Fibroblast of peridontal ligament (primary cell): ENCODE measurements at regions not wholly inside any gene's neighbourhood (a gene's known extent, or its start where the extent isn't known, plus 50 kb on each side); places are given as distances from the start of the nearest gene placed in this dataset.
"Not testable (repeated sequence)": the region's sequence is repeated elsewhere in the genome, so short reads cannot be mapped to it uniquely, and the experiment has no call there.

Experiments used
- DNase-seq: peaks from one replicate; pipeline ENCODE4 v3.0.0-alpha.2; 2010; ENCODE audit errors: extremely low read depth

- DNase-seq: no peak
Observed at GRCh38 chr2:183998041-183998796, 600.1 kb upstream of the ZNF804A start.

- no peak for DNase-seq
Observed at GRCh38 chr2:183998797-183999190, 599.5 kb upstream of the ZNF804A start.

DNA sequence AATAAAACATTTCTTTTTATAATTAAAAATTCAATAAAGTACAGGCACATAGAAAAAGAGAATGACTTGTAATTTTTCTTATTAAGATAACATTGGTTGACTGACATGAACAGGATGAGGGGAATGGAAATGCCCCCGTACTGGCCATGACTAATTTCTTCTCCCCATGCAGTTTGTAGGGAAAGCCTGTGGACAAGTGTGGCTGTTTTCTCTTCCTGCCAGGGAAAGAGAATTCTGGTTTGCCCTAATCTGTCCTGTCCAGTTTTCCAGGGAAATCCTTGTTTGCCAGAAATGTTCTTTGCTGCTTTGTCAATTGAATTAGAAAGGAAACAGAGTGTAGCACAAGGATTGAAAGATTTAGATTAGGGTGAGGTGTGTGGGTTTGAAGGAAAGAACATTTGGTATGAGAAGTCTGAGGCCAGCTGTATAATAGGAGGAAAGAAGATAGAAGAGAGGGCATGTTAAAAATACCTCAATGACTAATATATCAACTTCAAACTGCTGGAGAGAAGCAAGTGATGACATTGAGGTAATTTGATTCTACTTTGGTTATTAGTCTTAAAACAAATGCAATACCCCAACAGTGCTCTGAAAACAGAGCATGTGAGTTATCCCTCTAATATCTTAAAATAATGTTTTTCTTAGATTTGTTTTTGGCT is 593.9 kb upstream of the ZNF804A start:
- no peak for DNase-seq

DNA sequence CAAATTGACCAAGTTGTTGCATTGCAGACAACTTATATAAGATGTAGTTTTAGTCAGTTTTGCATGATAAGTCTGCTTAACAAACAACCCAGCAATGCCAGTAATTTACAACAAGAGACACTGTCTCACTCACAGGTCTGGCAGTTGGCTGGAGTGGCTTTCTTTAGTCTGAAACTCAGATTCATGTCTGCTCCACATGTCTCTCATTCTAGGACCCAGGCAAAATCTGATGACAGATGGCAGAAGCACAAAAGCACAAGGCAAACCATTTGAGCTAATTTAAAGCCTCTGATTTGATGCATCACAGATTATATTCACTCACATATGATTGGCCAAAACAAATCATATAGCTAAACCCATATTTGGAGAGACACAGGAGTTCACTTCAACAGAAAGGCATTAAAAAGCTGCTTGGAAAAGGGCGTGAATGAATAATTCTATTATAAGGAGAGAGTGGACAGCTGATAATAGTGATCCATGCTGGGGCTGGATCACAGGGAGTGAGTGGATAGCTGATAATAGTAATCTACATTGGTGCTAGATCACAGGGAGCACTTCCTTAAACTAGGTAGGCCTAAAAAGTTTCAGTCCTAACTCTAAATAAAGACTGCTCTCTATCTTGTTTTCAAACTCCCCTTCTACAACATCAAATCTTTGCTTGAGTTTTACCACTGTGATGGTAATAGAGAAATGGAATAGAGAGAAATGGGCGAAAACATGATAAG is 593.2 kb upstream of the ZNF804A start:
- DNase-seq: no peak

- no peak for DNase-seq
Observed at GRCh38 chr2:184006998-184007397, 591.3 kb upstream of the ZNF804A start.

GRCh38 chr2:184026961-184027360 is 571.4 kb upstream of the ZNF804A start:
- DNase-seq: no peak

- DNase-seq: no peak
Observed at GRCh38 chr2:184030245-184030644, 568.1 kb upstream of the ZNF804A start.

- no peak for DNase-seq
Observed at GRCh38 chr2:184030989-184031388, 567.3 kb upstream of the ZNF804A start.

DNA sequence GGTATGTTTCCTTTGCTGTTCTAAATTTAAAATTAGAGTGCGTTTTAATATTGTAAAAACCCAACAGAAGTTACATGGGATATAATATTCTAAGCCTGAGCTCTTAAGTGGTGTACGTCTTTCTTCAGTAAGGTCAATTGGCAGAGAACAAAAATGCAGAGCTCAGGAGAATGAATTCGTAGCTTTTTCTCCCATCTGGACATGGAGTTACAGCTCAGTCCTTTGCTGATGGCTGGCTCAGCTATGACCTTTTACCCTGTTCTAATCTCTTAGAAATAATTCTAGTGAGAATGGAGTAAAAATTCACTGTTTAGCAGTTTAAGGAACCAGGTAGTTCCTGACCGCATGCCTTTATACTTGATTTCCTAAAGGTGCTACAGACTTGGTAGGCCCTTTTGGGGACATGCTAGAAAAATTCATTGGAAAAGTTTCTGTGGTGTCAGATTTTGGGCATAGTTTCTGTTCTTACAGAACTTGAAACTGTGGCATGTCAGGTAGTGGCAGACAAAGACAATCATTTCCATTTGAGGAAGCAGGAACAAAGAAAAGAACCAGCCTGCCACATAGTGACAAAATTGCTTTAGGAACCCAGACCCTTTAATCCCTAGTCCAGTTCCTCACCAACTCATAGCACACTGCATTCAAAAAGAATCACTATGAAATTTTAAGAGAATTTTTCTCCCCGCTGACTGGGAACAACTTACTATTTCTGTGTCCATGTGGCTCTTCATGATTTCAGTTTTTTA is 566.8 kb upstream of the ZNF804A start:
- DNase-seq: no peak

GRCh38 chr2:184032983-184033382 is 565.3 kb upstream of the ZNF804A start:
- no peak for DNase-seq

GRCh38 chr2:184037273-184037672 is 561.1 kb upstream of the ZNF804A start:
- DNase-seq: no peak

DNA sequence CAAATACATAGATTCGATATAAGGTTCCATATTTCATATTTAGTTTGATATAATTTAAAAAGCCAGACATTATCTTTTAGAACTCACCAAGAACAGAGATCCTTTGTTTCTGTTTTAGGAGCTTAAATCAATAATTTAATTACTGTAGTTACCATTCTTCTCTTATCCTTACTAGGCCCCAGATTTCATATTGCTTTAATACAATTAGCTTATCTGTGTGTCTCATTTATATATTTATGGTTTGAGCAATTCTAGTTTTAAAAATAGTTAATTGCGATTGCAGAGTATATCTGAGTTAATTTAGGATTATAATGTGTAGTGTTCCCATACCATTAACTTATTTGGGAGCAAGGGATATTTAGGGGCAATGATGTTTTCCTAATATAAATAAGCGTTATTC is 558.8 kb upstream of the ZNF804A start:
- DNase-seq: no peak

DNA sequence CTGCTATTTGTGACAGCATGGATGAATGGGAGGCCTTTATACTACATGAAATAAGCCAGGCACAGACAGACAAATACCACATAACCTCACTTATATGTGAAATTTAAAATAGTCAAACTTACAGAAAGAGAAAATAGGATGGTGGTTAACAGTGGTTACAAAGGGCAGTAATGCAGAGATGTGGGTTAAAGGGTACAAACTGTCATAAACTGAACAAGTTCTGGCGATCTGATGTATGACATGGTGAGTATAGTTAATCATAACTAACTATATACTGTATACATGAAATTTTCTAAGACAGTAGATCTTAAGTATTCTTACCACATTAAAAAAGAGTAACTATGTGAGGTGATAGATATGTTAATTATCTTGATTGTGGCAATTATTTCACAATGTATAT is 558.1 kb upstream of the ZNF804A start:
- DNase-seq: no peak

- DNase-seq: no peak
Observed at GRCh38 chr2:184041077-184041476, 557.3 kb upstream of the ZNF804A start.

- no peak for DNase-seq
Observed at GRCh38 chr2:184041777-184042176, 556.6 kb upstream of the ZNF804A start.

DNA sequence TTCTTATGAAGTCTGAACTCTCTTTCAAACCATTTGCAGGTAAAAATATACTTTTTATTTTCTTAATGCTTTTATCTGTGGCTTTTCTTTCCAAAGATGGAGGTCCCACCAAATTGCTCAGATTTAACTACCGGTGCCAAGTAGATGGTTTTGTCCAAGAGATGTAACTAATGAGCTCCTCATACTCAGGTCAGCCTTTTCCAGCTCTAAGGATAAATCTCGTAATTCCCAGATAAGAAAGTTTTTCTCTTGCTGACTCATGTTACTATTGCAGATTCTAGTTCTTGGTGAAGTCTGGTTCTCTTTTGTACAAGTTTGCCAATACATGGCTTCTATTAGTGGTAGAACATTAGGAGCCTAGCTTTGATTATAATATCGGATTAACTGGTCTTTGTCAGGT is 550.8 kb upstream of the ZNF804A start:
- DNase-seq: no peak

DNA sequence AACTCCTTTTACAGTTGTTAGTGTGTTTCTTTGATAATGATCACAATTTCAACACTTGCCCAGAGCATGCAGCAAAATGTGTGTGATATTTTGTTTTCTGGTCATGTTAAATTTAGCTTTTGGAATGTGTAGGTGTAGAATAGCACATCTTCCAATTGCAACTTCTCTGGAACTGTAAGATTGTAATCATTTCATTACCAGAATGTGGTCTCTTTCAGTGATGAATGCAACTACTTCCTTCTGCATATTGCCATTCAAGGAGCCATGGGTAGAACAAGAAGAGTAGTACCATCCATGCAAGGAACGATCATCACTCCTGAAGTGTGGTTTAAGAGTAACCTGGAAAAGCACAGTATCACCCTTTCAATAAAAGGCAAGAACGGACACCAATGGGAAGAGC is 548.8 kb upstream of the ZNF804A start:
- DNase-seq: no peak

DNA sequence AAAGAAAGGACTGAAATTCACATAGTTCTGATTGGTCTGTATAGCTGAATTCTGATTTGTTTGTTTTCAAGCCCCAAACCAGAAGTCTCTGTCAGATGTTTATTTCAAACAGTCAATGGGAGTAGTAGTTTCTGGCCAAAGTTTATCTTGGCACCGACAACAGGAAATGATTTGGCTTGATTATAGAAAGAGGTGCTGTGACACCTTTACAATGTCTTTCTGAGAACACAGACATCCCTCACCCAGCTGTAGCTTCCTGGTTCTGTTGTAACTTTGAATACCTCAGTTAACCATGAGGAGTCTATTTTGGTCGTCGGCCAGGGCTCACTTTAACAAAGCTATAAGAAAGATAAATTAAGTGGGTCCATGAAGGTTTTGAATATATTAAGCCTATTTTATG is 545.0 kb upstream of the ZNF804A start:
- no peak for DNase-seq

GRCh38 chr2:184054419-184054818 is 543.9 kb upstream of the ZNF804A start:
- not testable (repeated sequence) for DNase-seq

DNA sequence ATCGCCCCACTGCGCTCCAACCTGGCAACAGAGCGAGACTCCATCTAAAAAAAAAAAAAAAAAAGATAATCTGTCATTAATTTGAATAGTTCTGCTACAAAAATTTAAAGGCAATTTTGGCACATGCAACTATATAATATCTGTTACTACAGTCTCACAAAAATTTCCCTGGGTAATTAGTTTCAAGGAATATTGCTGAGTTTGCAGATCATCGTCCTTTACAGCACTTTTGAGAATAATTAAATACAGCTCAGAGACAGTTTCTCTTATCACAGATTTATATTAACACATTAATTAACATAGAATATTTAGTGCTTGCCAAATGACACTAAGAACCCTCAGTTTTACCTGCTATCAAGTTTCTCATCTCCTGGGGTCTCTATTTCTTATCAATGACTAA is 540.4 kb upstream of the ZNF804A start:
- no peak for DNase-seq

DNA sequence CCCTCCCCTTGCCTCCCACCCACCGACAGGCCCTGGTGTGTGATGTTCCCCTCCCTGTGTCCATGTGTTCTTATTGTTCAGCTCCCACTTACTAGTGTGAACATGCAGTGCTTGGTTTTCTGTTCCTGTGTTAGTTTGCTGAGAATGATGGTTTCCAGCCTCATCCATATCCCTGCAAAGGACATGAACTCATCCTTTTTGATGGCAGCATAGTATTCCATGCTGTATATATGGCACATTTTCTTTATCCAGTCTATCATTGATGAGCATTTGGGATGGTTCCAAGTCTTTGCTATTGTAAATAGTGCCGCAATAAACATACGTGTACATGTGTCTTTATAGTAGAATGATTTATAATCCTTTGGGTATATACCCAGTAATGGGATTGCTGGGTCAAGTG is 538.1 kb upstream of the ZNF804A start:
- not testable (repeated sequence) for DNase-seq

DNA sequence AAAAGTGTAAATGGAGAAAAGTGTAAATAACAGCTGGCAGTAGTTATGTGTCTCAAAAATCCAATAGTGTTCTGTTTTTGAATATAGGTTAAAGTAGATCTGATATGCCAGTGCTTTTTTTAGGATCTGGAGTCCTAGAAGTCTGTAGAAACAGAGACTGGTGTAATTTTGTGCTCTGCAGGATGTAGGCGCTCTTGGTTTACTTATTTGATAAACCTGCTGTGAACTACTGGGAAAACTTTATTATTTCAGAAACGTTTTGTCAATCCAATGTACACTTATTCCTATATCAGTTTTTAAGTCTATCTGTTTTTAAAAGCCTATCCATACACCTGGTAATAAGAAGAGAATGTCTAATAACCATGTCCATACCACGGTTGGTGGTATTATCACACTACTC is 530.8 kb upstream of the ZNF804A start:
- no peak for DNase-seq
